ENCODE measurements at regions not wholly inside any gene's neighbourhood (a gene's known extent, or its start where the extent isn't known, plus 50 kb on each side); places are given as distances from the start of the nearest gene placed in this dataset.

GRCh38 chr4:127558489-127559407 lies 74.0 kb upstream of the INTU start:
- no peak overlapping the region for H3K4me3 ChIP-seq (ENCODE audit: control insufficient read depth in 1 of 7, extremely low read depth in 1 of 7, insufficient read depth in 4 of 7, low read depth in 2 of 7, low read length in 6 of 7)
- ChIA-PET POLR2A (interaction anchor here (0.6 kb wide), 1 partner anchor 33 kb away, joined by 3 read pairs; no protein-coding TSS in a partner anchor), CTCF (interaction anchor here (0.9 kb wide), 1 partner anchor 13 kb away, joined by 3 read pairs; no protein-coding TSS in a partner anchor)
- no peak overlapping the region for H3K27ac ChIP-seq (ENCODE audit: insufficient read depth in 1 of 2, low read depth in 1 of 2, low read length in 2 of 2, poor library complexity in 1 of 2, severe bottlenecking in 2 of 2)
- no peaks in the 10 kb centered on the region for H3K27me3 ChIP-seq (replicated peaks in 2 of 5; ENCODE audit: control insufficient read depth in 4 of 5, insufficient read depth in 5 of 5, low read length in 4 of 5)
- H3K4me1 ChIP-seq (ENCODE audit: control extremely low read depth in 1 of 4, control insufficient read depth in 4 of 4, insufficient read depth in 4 of 4, low read length in 3 of 4): no peaks in the 10 kb centered on the region
- WGBS (ENCODE audit: insufficient coverage): 96% methylated on average over 4 of the region's 4 CpGs
- DNase-seq: no peak
- H3K36me3 ChIP-seq (ENCODE audit: control insufficient read depth in 4 of 4, insufficient read depth in 4 of 4, low read length in 3 of 4): no peaks in the 10 kb centered on the region
- peaks cover 0 to 3% (median 0%) of the 10 kb centered on the region in 5 experiments for H3K9me3 ChIP-seq (ENCODE audit: control extremely low read depth in 1 of 5, control insufficient read depth in 4 of 5, insufficient read depth in 2 of 5, low read depth in 1 of 5, low read length in 4 of 5)

GRCh38 chr4:127559981-127560380 lies 72.8 kb upstream of the INTU start:
- CTCF ChIA-PET: interaction anchor here (0.9 kb wide), 1 partner anchor 15 kb away, joined by 3 read pairs; no protein-coding TSS in a partner anchor
- 100% methylated on average over 7 of the region's 7 CpGs for WGBS (ENCODE audit: insufficient coverage)
- POLR2A ChIA-PET: interaction anchor here (0.5 kb wide), 1 partner anchor 1088 kb away, joined by 3 read pairs; no protein-coding TSS in a partner anchor
- Histone ChIP-seq H3K4me1 (ENCODE audit: control extremely low read depth in 1 of 4, control insufficient read depth in 4 of 4, insufficient read depth in 4 of 4, low read length in 3 of 4) (no peaks in the 10 kb centered on the region), H3K27ac (ENCODE audit: insufficient read depth in 1 of 2, low read depth in 1 of 2, low read length in 2 of 2, poor library complexity in 1 of 2, severe bottlenecking in 2 of 2) (no peak overlapping the region), H3K4me3 (ENCODE audit: control insufficient read depth in 1 of 7, extremely low read depth in 1 of 7, insufficient read depth in 4 of 7, low read depth in 2 of 7, low read length in 6 of 7) (no peak overlapping the region), H3K27me3 (replicated peaks in 2 of 5; ENCODE audit: control insufficient read depth in 4 of 5, insufficient read depth in 5 of 5, low read length in 4 of 5) (no peaks in the 10 kb centered on the region), H3K36me3 (ENCODE audit: control insufficient read depth in 4 of 4, insufficient read depth in 4 of 4, low read length in 3 of 4) (no peaks in the 10 kb centered on the region), H3K9me3 (ENCODE audit: control extremely low read depth in 1 of 5, control insufficient read depth in 4 of 5, insufficient read depth in 2 of 5, low read depth in 1 of 5, low read length in 4 of 5) (peaks cover 0 to 3% (median 0%) of the 10 kb centered on the region in 5 experiments)
- no peak for DNase-seq

GRCh38 chr4:127560755-127561154 lies 72.0 kb upstream of the INTU start:
- peaks cover 0 to 3% (median 0%) of the 10 kb centered on the region in 5 experiments for H3K9me3 ChIP-seq (ENCODE audit: control extremely low read depth in 1 of 5, control insufficient read depth in 4 of 5, insufficient read depth in 2 of 5, low read depth in 1 of 5, low read length in 4 of 5)
- H3K36me3 ChIP-seq (ENCODE audit: control insufficient read depth in 4 of 4, insufficient read depth in 4 of 4, low read length in 3 of 4): no peaks in the 10 kb centered on the region
- H3K4me3 ChIP-seq (ENCODE audit: control insufficient read depth in 1 of 7, extremely low read depth in 1 of 7, insufficient read depth in 4 of 7, low read depth in 2 of 7, low read length in 6 of 7): no peak overlapping the region
- ChIA-PET POLR2A (no interaction called here), CTCF (no interaction called here)
- WGBS (ENCODE audit: insufficient coverage): 88% methylated on average over 3 of the region's 3 CpGs
- DNase-seq: no peak
- H3K27me3 ChIP-seq (replicated peaks in 2 of 5; ENCODE audit: control insufficient read depth in 4 of 5, insufficient read depth in 5 of 5, low read length in 4 of 5): no peaks in the 10 kb centered on the region
- H3K4me1 ChIP-seq (ENCODE audit: control extremely low read depth in 1 of 4, control insufficient read depth in 4 of 4, insufficient read depth in 4 of 4, low read length in 3 of 4): no peaks in the 10 kb centered on the region
- H3K27ac ChIP-seq (ENCODE audit: insufficient read depth in 1 of 2, low read depth in 1 of 2, low read length in 2 of 2, poor library complexity in 1 of 2, severe bottlenecking in 2 of 2): no peak overlapping the region

GRCh38 chr4:127574643-127575042 lies 58.1 kb upstream of the INTU start:
- Histone ChIP-seq H3K27ac (ENCODE audit: insufficient read depth in 1 of 2, low read depth in 1 of 2, low read length in 2 of 2, poor library complexity in 1 of 2, severe bottlenecking in 2 of 2) (no peak overlapping the region), H3K36me3 (ENCODE audit: control insufficient read depth in 4 of 4, insufficient read depth in 4 of 4, low read length in 3 of 4) (no peaks in the 10 kb centered on the region), H3K4me1 (ENCODE audit: control extremely low read depth in 1 of 4, control insufficient read depth in 4 of 4, insufficient read depth in 4 of 4, low read length in 3 of 4) (no peaks in the 10 kb centered on the region), H3K9me3 (ENCODE audit: control extremely low read depth in 1 of 5, control insufficient read depth in 4 of 5, insufficient read depth in 2 of 5, low read depth in 1 of 5, low read length in 4 of 5) (no peaks in the 10 kb centered on the region), H3K4me3 (ENCODE audit: control insufficient read depth in 1 of 7, extremely low read depth in 1 of 7, insufficient read depth in 4 of 7, low read depth in 2 of 7, low read length in 6 of 7) (no peak overlapping the region), H3K27me3 (replicated peaks in 2 of 5; ENCODE audit: control insufficient read depth in 4 of 5, insufficient read depth in 5 of 5, low read length in 4 of 5) (no peaks in the 10 kb centered on the region)
- no peak for DNase-seq
- CTCF ChIA-PET: no interaction called here
- POLR2A ChIA-PET: no interaction called here
- WGBS (ENCODE audit: insufficient coverage): 100% methylated on average over 1 of the region's 2 CpGs

- ChIA-PET CTCF (no interaction called here), POLR2A (no interaction called here)
- DNase-seq: no peak
- H3K4me3 ChIP-seq (ENCODE audit: control insufficient read depth in 1 of 7, extremely low read depth in 1 of 7, insufficient read depth in 4 of 7, low read depth in 2 of 7, low read length in 6 of 7): no peak overlapping the region
- H3K27ac ChIP-seq (ENCODE audit: insufficient read depth in 1 of 2, low read depth in 1 of 2, low read length in 2 of 2, poor library complexity in 1 of 2, severe bottlenecking in 2 of 2): no peak overlapping the region
- H3K9me3 ChIP-seq (ENCODE audit: control extremely low read depth in 1 of 5, control insufficient read depth in 4 of 5, insufficient read depth in 2 of 5, low read depth in 1 of 5, low read length in 4 of 5): no peaks in the 10 kb centered on the region
- H3K4me1 ChIP-seq (ENCODE audit: control extremely low read depth in 1 of 4, control insufficient read depth in 4 of 4, insufficient read depth in 4 of 4, low read length in 3 of 4): no peaks in the 10 kb centered on the region
- H3K27me3 ChIP-seq (replicated peaks in 2 of 5; ENCODE audit: control insufficient read depth in 4 of 5, insufficient read depth in 5 of 5, low read length in 4 of 5): no peaks in the 10 kb centered on the region
- no CpG with 5 or more reads among the region's 2 CpGs for WGBS (ENCODE audit: insufficient coverage)
- H3K36me3 ChIP-seq (ENCODE audit: control insufficient read depth in 4 of 4, insufficient read depth in 4 of 4, low read length in 3 of 4): no peaks in the 10 kb centered on the region
Measured at GRCh38 chr4:127575888-127576287, 56.9 kb upstream of the INTU start.

GRCh38 chr4:127578491-127578890 lies 54.3 kb upstream of the INTU start:
- ChIA-PET POLR2A (no interaction called here), CTCF (no interaction called here)
- Histone ChIP-seq H3K27me3 (replicated peaks in 2 of 5; ENCODE audit: control insufficient read depth in 4 of 5, insufficient read depth in 5 of 5, low read length in 4 of 5) (no peaks in the 10 kb centered on the region), H3K4me1 (ENCODE audit: control extremely low read depth in 1 of 4, control insufficient read depth in 4 of 4, insufficient read depth in 4 of 4, low read length in 3 of 4) (no peaks in the 10 kb centered on the region), H3K4me3 (ENCODE audit: control insufficient read depth in 1 of 7, extremely low read depth in 1 of 7, insufficient read depth in 4 of 7, low read depth in 2 of 7, low read length in 6 of 7) (no peak overlapping the region), H3K9me3 (ENCODE audit: control extremely low read depth in 1 of 5, control insufficient read depth in 4 of 5, insufficient read depth in 2 of 5, low read depth in 1 of 5, low read length in 4 of 5) (no peaks in the 10 kb centered on the region), H3K36me3 (ENCODE audit: control insufficient read depth in 4 of 4, insufficient read depth in 4 of 4, low read length in 3 of 4) (no peaks in the 10 kb centered on the region), H3K27ac (ENCODE audit: insufficient read depth in 1 of 2, low read depth in 1 of 2, low read length in 2 of 2, poor library complexity in 1 of 2, severe bottlenecking in 2 of 2) (no peak overlapping the region)
- WGBS (ENCODE audit: insufficient coverage): no CpG with 5 or more reads among the region's 3 CpGs
- no peak for DNase-seq

- ChIA-PET CTCF (no interaction called here), POLR2A (no interaction called here)
- no peaks in the 10 kb centered on the region for H3K4me1 ChIP-seq (ENCODE audit: control extremely low read depth in 1 of 4, control insufficient read depth in 4 of 4, insufficient read depth in 4 of 4, low read length in 3 of 4)
- no peaks in the 10 kb centered on the region for H3K36me3 ChIP-seq (ENCODE audit: control insufficient read depth in 4 of 4, insufficient read depth in 4 of 4, low read length in 3 of 4)
- no peaks in the 10 kb centered on the region for H3K27me3 ChIP-seq (replicated peaks in 2 of 5; ENCODE audit: control insufficient read depth in 4 of 5, insufficient read depth in 5 of 5, low read length in 4 of 5)
- no peak for DNase-seq
- H3K27ac ChIP-seq (ENCODE audit: insufficient read depth in 1 of 2, low read depth in 1 of 2, low read length in 2 of 2, poor library complexity in 1 of 2, severe bottlenecking in 2 of 2): no peak overlapping the region
- no peaks in the 10 kb centered on the region for H3K9me3 ChIP-seq (ENCODE audit: control extremely low read depth in 1 of 5, control insufficient read depth in 4 of 5, insufficient read depth in 2 of 5, low read depth in 1 of 5, low read length in 4 of 5)
- WGBS (ENCODE audit: insufficient coverage): 93% methylated on average over 6 of the region's 7 CpGs
- no peak overlapping the region for H3K4me3 ChIP-seq (ENCODE audit: control insufficient read depth in 1 of 7, extremely low read depth in 1 of 7, insufficient read depth in 4 of 7, low read depth in 2 of 7, low read length in 6 of 7)
Measured at GRCh38 chr4:127578967-127579366, 53.8 kb upstream of the INTU start.
